Globus pallidus (tissue), 1 donor: ENCODE measurements at regions not wholly inside any gene's neighbourhood (a gene's known extent, or its start where the extent isn't known, plus 50 kb on each side); places are given as distances from the start of the nearest gene placed in this dataset.
"Not testable (repeated sequence)": the region's sequence is repeated elsewhere in the genome, so short reads cannot be mapped to it uniquely, and the experiment has no call there.

Experiments used
- DNase-seq: peaks from one replicate; pipeline ENCODE4 v3.0.0-alpha.2; 2015; ENCODE audit warnings: low spot score

DNA sequence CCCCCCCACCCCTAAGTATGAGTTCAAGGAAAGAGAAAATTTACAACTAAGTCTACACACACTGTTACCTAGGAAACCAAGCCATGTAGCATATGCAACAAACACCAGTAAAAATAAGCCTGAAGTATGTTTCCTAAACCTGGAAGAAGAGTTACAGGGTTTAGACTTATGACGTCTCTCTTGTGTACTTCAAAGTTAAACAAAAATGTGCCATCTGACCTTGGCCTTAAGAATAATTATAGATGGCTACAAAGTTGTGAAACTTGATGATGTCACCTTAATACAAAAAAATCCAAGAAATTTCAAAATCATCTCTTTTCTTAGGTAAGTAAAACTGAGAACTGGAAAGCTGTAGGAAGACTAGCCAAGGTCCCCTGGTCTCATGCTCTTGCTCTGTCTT, 297.6 kb upstream of the NRXN1 start:
- no peak for DNase-seq

- DNase-seq = no peak
Observed at GRCh38 chr2:51324051-51324450, 292.1 kb upstream of the NRXN1 start.

DNA sequence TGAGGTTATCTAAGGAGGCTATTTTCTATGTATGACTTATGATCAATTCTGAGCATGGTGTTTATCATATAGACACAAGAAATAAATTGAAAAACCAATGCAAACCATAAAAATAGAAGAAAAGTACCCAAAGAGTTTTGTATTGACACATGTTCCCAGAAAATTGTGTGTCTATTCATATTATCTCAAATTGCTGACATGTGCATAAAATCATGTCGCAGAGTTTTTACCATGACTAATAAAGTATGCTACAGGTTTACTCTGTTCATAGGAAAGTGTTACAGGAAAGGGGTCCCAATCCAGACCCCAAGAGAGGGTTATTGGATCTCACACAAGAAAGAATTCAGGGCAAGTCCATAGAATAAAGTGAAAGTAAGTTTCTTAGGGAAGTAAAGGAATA, 290.7 kb upstream of the NRXN1 start:
- no peak for DNase-seq

- DNase-seq = peak; percentile 60
Observed at GRCh38 chr2:51304311-51304710, 272.4 kb upstream of the NRXN1 start.

- DNase-seq = no peak
Observed at GRCh38 chr2:51301381-51301780, 269.4 kb upstream of the NRXN1 start.

GRCh38 chr2:51299370-51299769, 267.4 kb upstream of the NRXN1 start:
- DNase-seq = no peak

- no peak for DNase-seq
Observed at GRCh38 chr2:51297488-51297887, 265.6 kb upstream of the NRXN1 start.

DNA sequence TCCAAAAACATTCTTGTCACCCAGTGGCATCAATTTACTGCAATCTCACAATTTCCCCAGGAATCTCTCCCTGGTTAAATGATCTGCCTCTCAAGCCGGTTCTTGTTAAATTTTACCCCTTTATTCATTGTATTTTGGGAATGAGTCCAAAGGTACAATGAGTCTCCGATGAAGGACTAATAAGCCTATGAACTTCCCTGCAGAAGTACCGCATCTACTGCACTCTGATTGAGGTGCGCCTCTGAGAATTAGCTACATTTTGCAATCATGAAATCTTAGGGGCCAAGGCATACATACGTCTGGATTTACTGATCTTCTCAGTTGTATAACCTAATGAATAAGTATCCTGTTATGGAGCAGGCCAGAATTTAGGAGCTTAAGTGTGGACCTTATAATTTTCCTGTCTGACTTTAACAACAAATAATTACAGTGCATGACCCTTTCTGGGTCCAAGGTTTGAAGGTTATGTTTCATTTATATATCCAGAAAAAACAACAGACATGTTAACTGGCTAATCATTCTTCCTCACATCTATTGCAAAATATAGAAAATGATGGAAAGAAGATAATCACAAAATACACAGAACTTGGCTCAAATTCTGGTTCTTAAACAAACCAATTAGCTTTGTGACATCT, 261.8 kb upstream of the NRXN1 start:
- DNase-seq = no peak

DNA sequence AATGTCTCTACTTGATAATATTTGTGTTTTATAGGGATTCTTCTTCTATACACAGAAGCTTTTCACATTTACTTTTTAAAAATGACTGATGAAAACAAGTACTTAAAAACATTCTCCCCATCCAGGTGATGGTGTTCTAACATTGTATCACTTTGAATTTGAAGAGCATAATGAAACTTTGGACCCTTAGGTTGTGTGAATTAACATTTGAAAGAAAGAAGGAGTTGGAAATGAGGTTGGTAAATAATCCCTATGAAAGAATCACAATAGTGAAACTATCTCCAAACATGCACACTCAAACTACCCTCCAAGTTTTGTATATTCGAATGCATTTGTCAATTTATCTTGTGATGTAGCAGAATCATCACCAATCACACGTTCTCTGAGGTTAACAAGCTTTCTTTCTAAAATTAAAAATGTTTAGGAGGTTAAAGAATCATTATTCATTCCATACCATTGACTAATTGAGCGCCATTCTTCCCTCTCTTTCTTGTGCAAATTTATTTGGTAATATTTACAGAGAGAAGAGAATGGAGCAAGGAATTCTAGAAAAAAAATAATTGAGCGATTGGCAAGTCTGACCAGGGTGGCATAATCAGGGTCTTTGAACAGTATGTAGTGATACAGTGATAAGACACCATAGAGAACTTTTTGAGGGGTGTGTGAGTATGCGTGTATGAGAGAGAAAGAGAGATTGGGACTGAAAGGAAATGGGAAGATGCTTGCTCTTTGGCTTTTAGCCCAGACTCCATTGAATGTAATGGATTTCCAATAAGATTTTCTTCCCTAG, 260.0 kb upstream of the NRXN1 start:
- no peak for DNase-seq

- no peak for DNase-seq
Observed at GRCh38 chr2:51290725-51291124, 258.8 kb upstream of the NRXN1 start.

- DNase-seq = no peak
Observed at GRCh38 chr2:51289045-51289444, 257.1 kb upstream of the NRXN1 start.

DNA sequence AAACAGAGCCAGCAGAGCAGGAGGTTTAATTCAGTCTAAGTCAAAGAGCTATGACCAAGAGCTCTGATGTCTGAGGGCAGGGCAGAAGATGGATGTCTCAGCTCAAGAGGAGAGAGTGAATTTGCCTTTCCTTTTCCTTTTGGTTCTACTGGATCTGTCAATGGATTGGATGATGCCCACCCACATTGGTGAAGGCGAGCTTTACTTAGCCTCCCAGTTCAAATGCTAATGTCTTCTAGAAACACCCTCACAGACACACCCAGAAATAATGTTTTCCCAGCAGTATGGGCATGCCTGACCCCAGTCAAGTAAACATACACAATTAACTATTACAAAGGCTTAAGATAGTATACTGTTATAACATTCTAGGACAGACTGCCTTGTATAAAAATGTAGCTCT, 236.3 kb upstream of the NRXN1 start:
- no peak for DNase-seq

GRCh38 chr2:51265539-51265938, 233.6 kb upstream of the NRXN1 start:
- DNase-seq = no peak

DNA sequence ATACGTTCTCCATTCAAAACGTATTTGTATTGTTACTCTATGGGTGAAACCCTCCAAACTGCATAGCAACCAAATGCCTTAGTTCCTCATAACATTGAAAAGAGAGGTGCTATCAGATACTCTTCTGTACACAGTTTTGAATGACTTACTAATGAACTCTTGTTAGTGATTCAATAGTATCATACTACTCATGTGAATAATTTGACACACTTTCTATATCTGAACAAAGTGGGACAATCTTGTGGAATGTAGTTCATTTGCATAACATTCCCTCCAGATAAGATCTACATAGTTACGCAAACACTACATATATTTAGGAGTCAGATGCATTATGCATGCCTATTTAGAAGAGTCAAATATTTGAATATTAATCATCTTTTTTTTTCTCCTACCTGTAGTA, 232.0 kb upstream of the NRXN1 start:
- DNase-seq = no peak

GRCh38 chr2:51263101-51263500, 231.2 kb upstream of the NRXN1 start:
- DNase-seq = not testable (repeated sequence)

DNA sequence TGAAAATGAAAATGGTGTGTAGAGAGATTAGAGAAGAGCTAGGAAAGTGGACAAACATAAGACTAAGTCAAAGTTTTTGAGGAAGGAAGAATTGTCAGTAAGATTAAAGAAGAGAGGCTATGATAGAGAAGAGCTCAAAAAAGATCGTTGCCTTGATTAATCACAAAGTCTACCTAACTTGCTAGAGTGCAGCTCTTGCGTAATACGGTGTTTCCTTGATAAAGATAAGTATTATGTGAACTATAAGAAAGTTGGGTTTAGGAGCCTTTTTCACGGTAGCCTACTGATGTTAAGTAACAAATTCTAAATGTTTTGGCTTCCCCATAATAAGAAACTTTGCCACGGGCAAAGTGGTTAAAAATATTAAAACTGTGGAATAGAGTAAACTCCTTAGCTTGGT, 226.4 kb upstream of the NRXN1 start:
- DNase-seq = no peak

DNA sequence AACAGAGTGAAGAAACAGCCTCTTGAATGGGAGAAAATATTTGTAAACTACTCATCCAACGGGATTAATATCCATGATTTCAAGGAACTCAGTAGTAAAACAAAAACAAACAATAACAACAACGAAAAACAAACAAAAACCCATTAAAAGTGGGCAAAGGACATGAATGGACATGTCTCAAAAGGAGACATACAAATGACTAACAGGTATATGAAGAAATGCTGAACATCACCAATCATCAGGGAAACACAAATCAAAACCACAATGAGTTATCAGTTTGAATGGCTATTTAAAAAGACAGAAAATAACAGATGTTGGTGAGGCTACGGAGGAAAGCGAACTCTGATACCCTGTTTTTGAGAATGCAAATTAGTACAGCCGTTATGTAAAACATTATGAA, 224.8 kb upstream of the NRXN1 start:
- DNase-seq = no peak

GRCh38 chr2:51251356-51251755, 219.4 kb upstream of the NRXN1 start:
- no peak for DNase-seq

GRCh38 chr2:51247252-51247805, 215.4 kb upstream of the NRXN1 start:
- no peak for DNase-seq

GRCh38 chr2:51243892-51244535, 212.1 kb upstream of the NRXN1 start:
- DNase-seq = no peak

- DNase-seq = no peak
Observed at GRCh38 chr2:51237626-51238271, 205.8 kb upstream of the NRXN1 start.

DNA sequence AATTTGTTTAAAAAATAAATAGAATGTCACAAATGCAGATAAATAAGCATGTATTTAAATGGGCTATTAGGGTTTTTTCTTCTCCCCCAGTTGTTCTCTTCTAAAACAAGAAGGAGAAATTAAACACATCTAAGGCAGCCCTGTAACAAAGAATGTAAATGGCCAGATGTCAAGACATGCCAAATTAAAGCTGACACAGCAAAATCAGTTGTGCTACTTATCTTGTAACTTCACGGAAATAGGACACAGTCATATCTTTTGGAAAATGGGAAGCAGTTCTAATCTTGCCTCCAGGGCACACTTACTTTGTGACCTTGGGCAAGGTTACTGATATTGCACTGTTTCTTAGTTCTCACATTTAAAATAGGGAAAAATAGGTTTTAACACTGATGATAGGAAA, 200.1 kb upstream of the NRXN1 start:
- DNase-seq = no peak

DNA sequence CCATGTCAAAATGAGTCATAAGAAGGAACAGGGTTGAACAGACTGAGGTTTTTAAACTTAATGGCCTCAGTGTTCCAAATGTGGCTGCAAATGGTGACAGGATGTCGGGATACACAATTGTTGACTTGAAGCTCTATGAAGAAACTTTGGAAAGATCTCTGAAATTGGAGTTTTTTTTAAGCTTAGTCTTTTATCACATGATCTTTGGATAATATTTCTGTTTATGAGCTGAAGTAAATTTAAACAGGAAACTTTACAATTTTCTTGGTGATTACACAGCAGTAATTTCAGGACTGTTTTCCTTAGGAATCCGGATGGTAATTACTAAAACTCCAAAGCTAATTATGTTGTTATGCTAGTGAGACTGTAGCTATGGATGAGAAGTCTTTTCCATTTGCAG, 199.1 kb upstream of the NRXN1 start:
- DNase-seq = no peak
